NCI-H510A (cell line): ENCODE measurements at regions not wholly inside any gene's neighbourhood (a gene's known extent, or its start where the extent isn't known, plus 50 kb on each side); places are given as distances from the start of the nearest gene placed in this dataset.

Experiments
- DNase-seq: peaks from one replicate; lab custom pipeline; 2025; lab: John Stamatoyannopoulos, UW

- DNase-seq = no peak
Observed at GRCh38 chr2:167430447-167430846, 542.2 kb downstream of the XIRP2 start.

- no peak for DNase-seq
Observed at GRCh38 chr2:167424803-167425755, 536.8 kb downstream of the XIRP2 start.

GRCh38 chr2:167424221-167424620 is 535.9 kb downstream of the XIRP2 start:
- no peak for DNase-seq

- no peak for DNase-seq
Observed at GRCh38 chr2:167423731-167424130, 535.5 kb downstream of the XIRP2 start.

- no peak for DNase-seq
Observed at GRCh38 chr2:167420211-167420610, 531.9 kb downstream of the XIRP2 start.

GRCh38 chr2:167415068-167415467 is 526.8 kb downstream of the XIRP2 start:
- DNase-seq = no peak

GRCh38 chr2:167411367-167411766 is 523.1 kb downstream of the XIRP2 start:
- DNase-seq = no peak

GRCh38 chr2:167406558-167406957 is 518.3 kb downstream of the XIRP2 start:
- no peak for DNase-seq

GRCh38 chr2:167404627-167405284 is 516.5 kb downstream of the XIRP2 start:
- no peak for DNase-seq

- no peak for DNase-seq
Observed at GRCh38 chr2:167401309-167401708, 513.0 kb downstream of the XIRP2 start.

GRCh38 chr2:167400546-167400945 is 512.3 kb downstream of the XIRP2 start:
- DNase-seq = no peak

GRCh38 chr2:167398873-167399272 is 510.6 kb downstream of the XIRP2 start:
- no peak for DNase-seq

GRCh38 chr2:167388901-167389300 is 500.6 kb downstream of the XIRP2 start:
- no peak for DNase-seq

- no peak for DNase-seq
Observed at GRCh38 chr2:167388497-167388896, 500.2 kb downstream of the XIRP2 start.

GRCh38 chr2:167386694-167387093 is 498.4 kb downstream of the XIRP2 start:
- no peak for DNase-seq

- no peak for DNase-seq
Observed at GRCh38 chr2:167383610-167384194, 495.4 kb downstream of the XIRP2 start.

- no peak for DNase-seq
Observed at GRCh38 chr2:167381349-167381748, 493.1 kb downstream of the XIRP2 start.

GRCh38 chr2:167380555-167380954 is 492.3 kb downstream of the XIRP2 start:
- no peak for DNase-seq

- no peak for DNase-seq
Observed at GRCh38 chr2:167380094-167380493, 491.8 kb downstream of the XIRP2 start.

GRCh38 chr2:167369083-167369482 is 480.8 kb downstream of the XIRP2 start:
- no peak for DNase-seq

GRCh38 chr2:167368371-167368770 is 480.1 kb downstream of the XIRP2 start:
- no peak for DNase-seq

- no peak for DNase-seq
Observed at GRCh38 chr2:167365216-167365615, 476.9 kb downstream of the XIRP2 start.

GRCh38 chr2:167361426-167361825 is 473.1 kb downstream of the XIRP2 start:
- DNase-seq = no peak
